ENCODE measurements at regions not wholly inside any gene's neighbourhood (a gene's known extent, or its start where the extent isn't known, plus 50 kb on each side); places are given as distances from the start of the nearest gene placed in this dataset.

DNA sequence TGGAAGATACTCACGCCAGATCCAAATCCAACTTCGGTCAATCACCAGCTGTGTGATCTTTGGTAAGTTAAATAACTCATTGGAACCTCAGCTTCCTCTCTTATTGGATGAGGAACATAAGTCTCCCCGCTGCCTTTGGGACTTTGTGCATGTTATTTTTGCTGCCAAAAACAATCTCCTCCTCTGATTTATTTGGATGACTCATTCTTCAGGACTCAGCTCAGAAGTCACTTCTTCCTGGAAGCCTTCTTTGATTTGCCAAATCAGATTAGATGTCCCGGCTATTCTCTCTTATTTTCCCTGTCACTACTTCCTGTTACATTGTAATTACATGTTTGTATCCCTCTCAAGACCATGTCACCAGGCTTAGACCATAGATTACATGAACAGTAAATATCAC lies 138.0 kb upstream of the BOD1L1 start:
- no peaks in the 10 kb centered on the region for H3K36me3 ChIP-seq (ENCODE audit: insufficient read depth, low read depth, low read length)
- no peak overlapping the region for H3K4me3 ChIP-seq (ENCODE audit: low read length)
- no peaks in the 10 kb centered on the region for H3K27me3 ChIP-seq (ENCODE audit: insufficient read depth, low read length)
- peaks cover 15% of the 10 kb centered on the region; the same call in 1 of the 2 replicates for H3K9me3 ChIP-seq (ENCODE audit: insufficient read depth, low read depth, low read length)
- no peak overlapping the region for H3K9ac ChIP-seq (ENCODE audit: low read depth, low read length)
- no peaks in the 10 kb centered on the region for H3K4me1 ChIP-seq (ENCODE audit: insufficient read depth, low read length)
- no peak overlapping the region for H3K27ac ChIP-seq (ENCODE audit: low read length)

DNA sequence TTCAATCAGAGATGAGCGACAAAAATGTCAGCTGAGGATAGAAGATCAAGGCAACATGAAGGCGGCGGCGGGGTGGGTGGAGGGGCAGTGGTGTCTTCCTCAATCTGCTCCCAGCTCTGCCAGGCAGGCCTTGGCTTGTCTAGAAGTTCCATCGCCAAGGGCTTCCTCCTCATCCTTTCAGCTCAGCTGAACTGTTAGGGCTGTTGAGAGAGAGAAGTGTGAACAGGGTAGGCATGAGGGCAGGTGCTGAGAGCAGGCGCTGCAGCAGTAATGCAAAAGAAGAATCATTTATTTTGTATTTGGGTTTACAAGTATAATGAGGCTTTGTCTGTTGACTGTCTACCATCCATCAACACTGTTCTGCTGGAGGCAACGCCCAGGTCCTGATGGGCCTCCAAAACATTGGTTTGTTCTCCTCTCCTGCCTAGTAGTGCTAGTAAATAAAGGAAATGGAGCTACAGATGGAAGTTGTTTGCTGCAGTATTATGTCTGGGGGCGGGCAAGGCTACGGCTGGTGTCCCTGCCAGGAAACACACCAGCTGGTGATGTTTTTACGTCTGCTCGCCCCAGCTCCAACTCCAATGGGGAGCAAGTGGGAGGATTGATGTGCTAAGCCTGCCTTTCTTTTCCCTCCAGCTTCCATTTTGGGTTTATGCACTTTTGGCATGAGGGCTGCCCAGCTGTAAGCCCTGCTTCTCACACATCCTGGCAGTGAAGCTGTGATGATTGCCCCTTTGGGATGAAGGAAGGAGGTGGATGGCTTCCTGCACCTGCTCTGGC lies 139.4 kb upstream of the BOD1L1 start:
- H3K27me3 ChIP-seq (ENCODE audit: insufficient read depth, low read length): no peaks in the 10 kb centered on the region
- no peaks in the 10 kb centered on the region for H3K4me1 ChIP-seq (ENCODE audit: insufficient read depth, low read length)
- no peak overlapping the region for H3K9ac ChIP-seq (ENCODE audit: low read depth, low read length)
- peaks cover 26% of the 10 kb centered on the region; the same call in 1 of the 2 replicates for H3K9me3 ChIP-seq (ENCODE audit: insufficient read depth, low read depth, low read length)
- no peak overlapping the region for H3K27ac ChIP-seq (ENCODE audit: low read length)
- H3K4me3 ChIP-seq (ENCODE audit: low read length): no peak overlapping the region
- H3K36me3 ChIP-seq (ENCODE audit: insufficient read depth, low read depth, low read length): no peaks in the 10 kb centered on the region

DNA sequence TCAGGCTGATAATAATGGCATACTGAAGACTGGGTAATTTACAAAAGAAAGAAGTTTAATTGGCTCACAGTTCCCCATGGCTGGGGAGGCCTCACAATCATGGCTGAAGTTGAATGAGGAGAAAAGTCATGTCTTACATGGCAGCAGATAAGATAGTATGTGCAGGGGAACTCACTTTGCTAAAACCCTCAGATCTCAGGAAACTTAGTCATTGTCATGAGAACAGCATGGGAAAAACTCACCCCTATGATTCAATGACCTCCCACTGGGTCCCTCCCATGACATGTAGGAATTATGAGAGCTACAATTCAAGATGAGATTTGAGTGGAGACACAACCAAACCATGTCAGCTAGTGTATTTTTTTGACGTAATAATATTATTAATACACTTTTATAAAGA lies 149.8 kb upstream of the BOD1L1 start:
- Histone ChIP-seq H3K36me3 (ENCODE audit: insufficient read depth, low read depth, low read length) (no peaks in the 10 kb centered on the region), H3K9me3 (ENCODE audit: insufficient read depth, low read depth, low read length) (peaks cover 14% of the 10 kb centered on the region; the same call in 1 of the 2 replicates), H3K27ac (ENCODE audit: low read length) (no peak overlapping the region), H3K9ac (ENCODE audit: low read depth, low read length) (no peak overlapping the region), H3K27me3 (ENCODE audit: insufficient read depth, low read length) (no peaks in the 10 kb centered on the region), H3K4me3 (ENCODE audit: low read length) (no peak overlapping the region), H3K4me1 (ENCODE audit: insufficient read depth, low read length) (no peaks in the 10 kb centered on the region)

DNA sequence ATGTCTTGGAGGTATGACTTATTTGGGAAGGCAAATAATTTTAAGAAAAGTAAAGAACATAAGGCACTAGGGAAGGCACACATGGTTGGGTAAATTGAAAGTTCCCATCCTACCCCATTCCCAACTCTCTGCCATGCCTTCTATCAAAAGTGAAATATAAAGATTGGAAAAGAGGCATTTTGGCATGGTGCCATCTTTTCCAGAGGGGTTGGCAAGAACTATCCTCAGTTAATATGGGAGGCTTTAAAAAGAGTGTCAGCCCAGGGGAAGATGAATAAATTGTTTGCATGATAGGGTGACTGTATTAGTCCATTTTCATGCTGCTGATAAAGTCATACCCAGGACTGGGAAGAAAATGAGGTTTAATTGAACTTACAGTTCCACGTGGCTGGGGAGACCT lies 150.8 kb upstream of the BOD1L1 start:
- Histone ChIP-seq H3K9me3 (ENCODE audit: insufficient read depth, low read depth, low read length) (peaks cover 14% of the 10 kb centered on the region; the same call in 1 of the 2 replicates), H3K9ac (ENCODE audit: low read depth, low read length) (no peak overlapping the region), H3K27ac (ENCODE audit: low read length) (no peak overlapping the region), H3K36me3 (ENCODE audit: insufficient read depth, low read depth, low read length) (no peaks in the 10 kb centered on the region), H3K27me3 (ENCODE audit: insufficient read depth, low read length) (no peaks in the 10 kb centered on the region), H3K4me3 (ENCODE audit: low read length) (no peak overlapping the region), H3K4me1 (ENCODE audit: insufficient read depth, low read length) (no peaks in the 10 kb centered on the region)

DNA sequence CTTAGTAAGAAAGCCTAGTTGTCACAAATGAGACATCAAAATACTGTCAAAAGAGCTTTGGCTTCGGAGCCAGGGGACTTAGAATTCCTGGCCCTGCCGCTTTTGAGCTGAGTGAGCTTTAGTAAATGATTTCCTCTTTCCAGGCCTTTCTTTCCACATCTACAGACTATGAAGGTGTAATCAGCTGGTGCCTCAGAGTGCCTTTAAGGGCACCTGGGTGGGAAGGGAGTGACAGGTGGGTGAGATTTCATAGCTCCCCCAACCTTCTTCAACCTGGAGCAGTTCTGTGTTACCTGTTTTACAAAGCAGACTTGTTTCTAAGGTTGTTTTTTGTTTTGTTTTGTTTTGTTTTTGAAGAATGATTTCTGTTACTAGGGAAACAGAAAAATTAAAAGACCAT lies 154.7 kb upstream of the BOD1L1 start:
- H3K9me3 ChIP-seq (ENCODE audit: insufficient read depth, low read depth, low read length): peaks cover 1% of the 10 kb centered on the region; the same call in 1 of the 2 replicates
- H3K4me1 ChIP-seq (ENCODE audit: insufficient read depth, low read length): no peaks in the 10 kb centered on the region
- no peak overlapping the region for H3K4me3 ChIP-seq (ENCODE audit: low read length)
- no peak overlapping the region for H3K9ac ChIP-seq (ENCODE audit: low read depth, low read length)
- H3K27me3 ChIP-seq (ENCODE audit: insufficient read depth, low read length): no peaks in the 10 kb centered on the region
- H3K27ac ChIP-seq (ENCODE audit: low read length): no peak overlapping the region
- H3K36me3 ChIP-seq (ENCODE audit: insufficient read depth, low read depth, low read length): no peaks in the 10 kb centered on the region

DNA sequence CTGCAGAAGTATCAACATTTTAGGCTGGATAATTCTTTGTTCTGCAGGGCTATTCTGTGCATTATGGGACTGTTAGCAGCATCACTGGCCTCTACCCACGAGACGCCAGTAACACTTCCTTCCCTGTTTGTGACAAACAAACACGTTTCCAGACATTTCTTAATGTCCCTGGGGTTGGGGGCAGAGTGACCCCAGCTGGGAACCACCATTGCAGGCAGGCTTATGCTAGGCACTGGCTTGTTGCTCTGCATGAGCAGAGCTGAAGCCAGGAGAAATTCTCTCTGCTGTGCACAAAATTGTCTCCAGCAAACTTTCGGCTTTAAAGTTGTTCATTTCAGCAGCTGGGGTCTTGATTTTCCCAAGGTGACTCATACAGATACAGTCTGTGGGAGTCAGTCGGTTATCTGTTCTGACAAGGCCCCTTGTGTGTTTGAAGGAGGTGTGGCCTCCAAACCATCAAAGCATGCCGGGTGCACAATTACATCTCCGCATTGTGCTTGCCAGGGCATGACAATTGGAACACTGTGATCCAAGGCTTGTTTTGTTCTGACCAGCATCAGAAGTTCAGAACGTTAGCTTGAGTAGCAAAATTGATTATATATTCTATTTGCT lies 156.4 kb upstream of the BOD1L1 start:
- H3K27ac ChIP-seq (ENCODE audit: low read length): no peak overlapping the region
- H3K9me3 ChIP-seq (ENCODE audit: insufficient read depth, low read depth, low read length): no peaks in the 10 kb centered on the region
- no peak overlapping the region for H3K9ac ChIP-seq (ENCODE audit: low read depth, low read length)
- H3K36me3 ChIP-seq (ENCODE audit: insufficient read depth, low read depth, low read length): no peaks in the 10 kb centered on the region
- no peaks in the 10 kb centered on the region for H3K27me3 ChIP-seq (ENCODE audit: insufficient read depth, low read length)
- no peak overlapping the region for H3K4me3 ChIP-seq (ENCODE audit: low read length)
- no peaks in the 10 kb centered on the region for H3K4me1 ChIP-seq (ENCODE audit: insufficient read depth, low read length)

DNA sequence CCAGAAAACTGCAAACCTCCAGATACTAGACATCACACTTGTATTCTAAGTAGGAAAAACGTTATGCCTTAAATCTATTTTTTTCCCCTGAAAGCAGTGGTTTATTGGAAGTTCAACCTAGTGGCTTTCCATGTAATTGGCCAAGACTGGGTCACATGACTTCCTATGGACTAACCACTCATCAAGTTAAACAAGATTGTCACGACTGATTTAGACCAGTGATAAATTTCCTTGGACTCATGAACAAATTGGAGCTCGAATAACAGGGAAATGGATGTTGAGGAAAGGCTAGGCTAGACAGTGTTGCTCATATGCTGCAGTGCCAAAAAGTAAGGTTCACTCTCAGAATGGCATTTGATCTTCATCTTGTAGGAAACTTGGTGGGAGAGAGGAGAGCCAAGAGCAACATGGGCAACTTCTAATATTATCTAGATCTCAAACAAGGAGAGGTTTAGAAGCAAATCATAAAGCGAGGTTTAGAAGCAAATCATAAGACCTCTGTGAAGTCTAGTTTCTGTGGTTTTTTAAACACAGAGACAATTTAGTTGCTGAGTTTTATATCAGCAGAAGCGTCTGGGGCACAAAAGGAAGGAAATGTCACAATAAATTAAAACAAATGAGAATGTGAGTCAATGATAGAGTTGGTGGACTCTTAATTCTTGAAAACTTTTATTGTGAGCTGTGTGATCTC lies 165.6 kb upstream of the BOD1L1 start:
- Histone ChIP-seq H3K9me3 (ENCODE audit: insufficient read depth, low read depth, low read length) (peaks cover 7% of the 10 kb centered on the region; the same call in 1 of the 2 replicates), H3K27me3 (ENCODE audit: insufficient read depth, low read length) (no peaks in the 10 kb centered on the region), H3K36me3 (ENCODE audit: insufficient read depth, low read depth, low read length) (no peaks in the 10 kb centered on the region), H3K4me3 (ENCODE audit: low read length) (no peak overlapping the region), H3K9ac (ENCODE audit: low read depth, low read length) (no peak overlapping the region), H3K27ac (ENCODE audit: low read length) (no peak overlapping the region), H3K4me1 (ENCODE audit: insufficient read depth, low read length) (peaks cover 6% of the 10 kb centered on the region; the same call in 1 of the 2 replicates)

DNA sequence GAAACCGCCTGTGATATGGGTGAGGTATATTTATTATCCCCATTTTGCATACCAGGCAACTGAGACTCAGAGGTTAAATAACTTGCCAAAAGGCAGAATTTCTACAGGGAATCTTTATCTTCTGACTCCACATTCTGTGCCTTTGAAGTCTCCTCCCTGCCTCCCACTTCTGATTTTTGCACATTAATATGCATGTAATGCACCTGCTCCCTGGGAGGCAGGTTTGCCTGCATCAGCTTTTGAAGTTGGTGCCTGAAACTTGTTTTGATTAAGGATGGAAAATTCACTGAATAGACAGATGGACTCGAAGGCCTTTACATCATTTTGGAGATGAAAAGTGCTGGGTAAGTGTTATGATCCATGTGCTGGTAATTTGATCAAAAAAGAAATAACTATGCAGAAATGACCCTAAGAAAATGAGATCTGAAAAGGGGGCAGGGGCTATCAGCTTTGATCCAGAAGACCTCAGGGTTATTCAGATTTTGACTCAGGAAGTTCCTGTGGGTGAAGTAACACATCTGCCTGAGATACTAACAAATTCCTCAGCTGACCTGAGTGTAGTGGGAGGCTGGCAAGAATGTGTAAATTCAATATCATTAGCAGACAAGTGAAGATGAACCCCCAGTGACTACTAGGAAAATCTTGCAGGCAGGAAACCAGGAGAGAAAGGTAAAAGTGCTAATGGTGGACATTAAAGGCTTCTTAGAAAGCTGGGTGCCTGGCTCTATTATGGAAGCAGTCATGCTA lies 167.5 kb upstream of the BOD1L1 start:
- no peak overlapping the region for H3K9ac ChIP-seq (ENCODE audit: low read depth, low read length)
- peaks cover 13% of the 10 kb centered on the region; the same call in 1 of the 2 replicates for H3K9me3 ChIP-seq (ENCODE audit: insufficient read depth, low read depth, low read length)
- H3K4me3 ChIP-seq (ENCODE audit: low read length): no peak overlapping the region
- H3K4me1 ChIP-seq (ENCODE audit: insufficient read depth, low read length): peaks cover 6% of the 10 kb centered on the region; the same call in 1 of the 2 replicates
- no peaks in the 10 kb centered on the region for H3K27me3 ChIP-seq (ENCODE audit: insufficient read depth, low read length)
- H3K36me3 ChIP-seq (ENCODE audit: insufficient read depth, low read depth, low read length): no peaks in the 10 kb centered on the region
- no peak overlapping the region for H3K27ac ChIP-seq (ENCODE audit: low read length)

DNA sequence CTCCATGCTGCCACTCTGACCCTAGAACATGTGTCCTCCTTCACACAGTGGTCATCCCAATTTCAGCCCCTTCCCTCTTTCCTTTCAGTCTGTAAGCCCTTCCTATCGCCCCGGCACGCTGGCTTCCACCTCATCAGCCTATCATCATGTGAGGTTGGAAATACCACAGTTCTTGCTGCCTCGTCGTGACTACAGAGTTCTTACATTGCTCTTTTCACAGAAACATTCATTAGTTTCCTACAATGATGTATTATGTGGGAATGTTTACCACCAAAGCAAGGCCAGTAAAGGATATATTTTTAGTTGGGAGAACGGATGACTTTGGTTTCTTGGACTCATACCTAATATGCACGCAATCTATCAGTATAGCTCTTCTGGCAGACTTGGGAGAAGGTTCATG lies 169.5 kb upstream of the BOD1L1 start:
- no peaks in the 10 kb centered on the region for H3K27me3 ChIP-seq (ENCODE audit: insufficient read depth, low read length)
- H3K4me3 ChIP-seq (ENCODE audit: low read length): no peak overlapping the region
- no peak overlapping the region for H3K9ac ChIP-seq (ENCODE audit: low read depth, low read length)
- H3K4me1 ChIP-seq (ENCODE audit: insufficient read depth, low read length): peaks cover 6% of the 10 kb centered on the region; the same call in 1 of the 2 replicates
- no peak overlapping the region for H3K27ac ChIP-seq (ENCODE audit: low read length)
- H3K36me3 ChIP-seq (ENCODE audit: insufficient read depth, low read depth, low read length): no peaks in the 10 kb centered on the region
- H3K9me3 ChIP-seq (ENCODE audit: insufficient read depth, low read depth, low read length): peaks cover 13% of the 10 kb centered on the region; the same call in 1 of the 2 replicates

DNA sequence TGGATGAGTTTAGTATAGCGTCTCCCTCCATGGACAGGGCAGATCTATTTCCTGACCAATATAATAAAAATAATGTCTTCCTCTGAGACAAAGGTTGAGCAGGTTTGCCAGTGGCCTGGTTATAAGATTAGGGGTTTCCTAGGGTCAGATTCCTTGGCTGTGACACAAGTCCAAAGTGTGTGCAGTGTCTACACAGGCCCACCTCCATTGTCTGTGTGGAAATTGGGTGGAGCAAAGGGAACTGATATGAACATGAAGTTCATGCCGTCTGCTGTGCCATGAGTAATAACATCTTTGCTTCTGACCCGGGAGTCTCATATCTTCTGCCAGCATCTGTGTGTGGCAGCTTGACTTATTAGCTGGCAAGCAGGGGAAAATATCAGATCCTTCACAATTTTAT lies 187.7 kb upstream of the BOD1L1 start:
- Histone ChIP-seq H3K27ac (ENCODE audit: low read length) (no peak overlapping the region), H3K36me3 (ENCODE audit: insufficient read depth, low read depth, low read length) (no peaks in the 10 kb centered on the region), H3K9ac (ENCODE audit: low read depth, low read length) (no peak overlapping the region), H3K4me1 (ENCODE audit: insufficient read depth, low read length) (no peaks in the 10 kb centered on the region), H3K9me3 (ENCODE audit: insufficient read depth, low read depth, low read length) (no peaks in the 10 kb centered on the region), H3K27me3 (ENCODE audit: insufficient read depth, low read length) (no peaks in the 10 kb centered on the region), H3K4me3 (ENCODE audit: low read length) (no peak overlapping the region)

DNA sequence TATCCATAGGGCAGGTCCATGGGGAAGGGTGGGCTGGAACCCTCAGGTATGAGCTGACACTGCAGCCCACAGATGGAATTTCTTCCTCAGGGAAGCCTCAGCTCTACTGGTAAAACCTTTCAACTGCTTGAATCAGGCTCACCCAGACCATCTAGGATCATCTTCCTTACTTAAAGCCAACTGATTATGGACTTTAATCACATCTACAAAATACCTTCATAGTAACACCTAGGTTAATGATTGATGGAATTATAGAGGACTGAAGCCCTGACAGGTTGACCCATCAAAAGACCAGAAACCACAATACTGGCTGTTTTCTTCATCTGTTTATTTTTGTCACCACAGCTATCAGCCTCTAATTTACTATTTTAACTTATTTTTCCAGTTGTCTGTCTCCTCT lies 188.9 kb upstream of the BOD1L1 start:
- H3K9me3 ChIP-seq (ENCODE audit: insufficient read depth, low read depth, low read length): no peaks in the 10 kb centered on the region
- H3K4me3 ChIP-seq (ENCODE audit: low read length): no peak overlapping the region
- H3K36me3 ChIP-seq (ENCODE audit: insufficient read depth, low read depth, low read length): no peaks in the 10 kb centered on the region
- no peak overlapping the region for H3K9ac ChIP-seq (ENCODE audit: low read depth, low read length)
- no peaks in the 10 kb centered on the region for H3K4me1 ChIP-seq (ENCODE audit: insufficient read depth, low read length)
- no peak overlapping the region for H3K27ac ChIP-seq (ENCODE audit: low read length)
- H3K27me3 ChIP-seq (ENCODE audit: insufficient read depth, low read length): no peaks in the 10 kb centered on the region
